ENCODE measurements at regions not wholly inside any gene's neighbourhood (a gene's known extent, or its start where the extent isn't known, plus 50 kb on each side); places are given as distances from the start of the nearest gene placed in this dataset.
A peak's percentile ranks its signal among the peaks of the same experiment; 100 is the strongest.

DNA sequence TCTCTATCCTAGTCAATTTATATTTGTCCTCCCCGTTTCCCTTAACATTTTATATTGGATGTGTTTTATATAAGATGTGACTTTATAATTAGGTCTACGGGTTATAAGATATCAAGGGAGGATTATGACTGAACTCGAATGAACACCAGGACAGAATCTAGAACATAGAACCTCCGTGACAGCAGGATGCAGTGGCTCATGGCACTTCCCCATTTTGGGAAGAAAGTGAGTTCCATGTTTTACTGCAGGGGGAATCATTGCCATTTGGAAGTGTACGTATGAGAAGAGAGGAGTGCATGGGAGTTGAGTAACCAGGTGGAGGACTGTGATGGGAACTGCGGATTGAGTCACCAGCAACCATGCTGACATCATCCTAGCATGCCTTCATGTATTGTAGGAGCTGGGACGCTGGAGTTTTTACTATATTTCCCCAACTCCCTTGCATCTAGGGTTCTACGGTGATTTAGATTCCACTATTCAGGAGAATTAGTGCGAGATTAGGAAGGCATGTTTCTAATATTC, 56.1 kb upstream of the FOXC1 start:
- no peaks in the 10 kb centered on the region; the same call in 1 of the 2 replicates for H3K27me3 Mint-ChIP-seq (ENCODE audit: insufficient read depth)
- peaks cover 25% of the 10 kb centered on the region for H3K4me1 Mint-ChIP-seq (ENCODE audit: low read depth)
- DNase-seq: no peak
- TF ChIP-seq CTCF (IDR thresholded peaks at IDR 0.05): no peak
- no peak overlapping the region for H3K27ac Mint-ChIP-seq
- no peaks in the 10 kb centered on the region for H3K9me3 Mint-ChIP-seq
- peak overlapping the region; percentile 88; the same call in 1 of the 2 replicates for H3K4me3 Mint-ChIP-seq
- H3K36me3 Mint-ChIP-seq (ENCODE audit: low read depth): no peaks in the 10 kb centered on the region; the same call in 1 of the 2 replicates

GRCh38 chr6:1554141-1554475, 55.6 kb upstream of the FOXC1 start:
- Mint-ChIP-seq H3K9me3 (no peaks in the 10 kb centered on the region), H3K4me1 (ENCODE audit: low read depth) (peaks cover 20% of the 10 kb centered on the region), H3K27ac (no peak overlapping the region; the same call in 1 of the 2 replicates), H3K36me3 (ENCODE audit: low read depth) (no peaks in the 10 kb centered on the region; the same call in 1 of the 2 replicates), H3K27me3 (ENCODE audit: insufficient read depth) (no peaks in the 10 kb centered on the region; the same call in 1 of the 2 replicates), H3K4me3 (peak overlapping the region; percentile 88; the same call in 1 of the 2 replicates)
- no peak for DNase-seq
- no peak for TF ChIP-seq CTCF (IDR thresholded peaks at IDR 0.05)

DNA sequence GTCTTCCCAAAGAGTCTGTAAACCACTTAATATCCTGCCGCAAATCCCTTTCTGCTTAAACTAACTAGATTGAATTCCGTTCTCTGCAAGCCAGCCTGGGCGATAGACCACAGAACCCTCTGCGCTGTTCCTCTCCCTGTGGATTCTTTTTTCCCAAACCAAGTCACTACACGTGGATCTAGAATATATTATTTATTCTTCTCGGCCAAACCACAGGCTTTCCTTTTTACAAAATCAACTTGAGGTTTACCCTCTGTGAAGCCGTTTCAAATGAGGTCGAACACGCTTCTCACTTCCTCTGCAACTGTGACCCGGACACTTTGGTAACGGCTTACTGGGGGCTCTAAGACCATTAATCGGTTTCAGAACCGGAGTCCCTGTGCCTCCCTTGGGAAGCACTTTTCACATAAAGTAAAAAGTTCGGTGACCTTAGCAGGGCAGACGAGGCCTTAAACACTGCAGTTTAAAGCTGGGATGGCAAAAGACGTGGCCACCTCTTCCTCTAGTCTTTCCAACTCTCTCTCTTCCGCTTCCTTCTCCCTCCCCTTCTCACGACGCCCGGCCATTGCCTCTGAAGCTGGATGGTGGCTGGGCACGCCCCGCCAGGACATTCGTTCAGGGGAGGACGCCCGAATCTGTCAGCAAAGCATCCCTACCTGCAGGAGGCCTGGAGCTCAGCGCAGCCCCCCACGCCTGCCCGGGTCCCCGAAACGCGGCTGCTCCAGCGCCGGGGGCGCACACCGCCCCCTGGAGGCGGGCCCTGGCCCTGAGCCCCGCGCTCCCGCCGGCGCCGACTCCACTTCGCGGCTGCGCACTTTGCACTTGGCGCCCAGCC, 55.0 kb upstream of the FOXC1 start:
- DNase-seq: no peak
- H3K27ac Mint-ChIP-seq: peak overlapping the region; percentile 72; the same call in 1 of the 2 replicates

GRCh38 chr6:1558388-1558787, 51.3 kb upstream of the FOXC1 start:
- Mint-ChIP-seq H3K36me3 (ENCODE audit: low read depth) (no peaks in the 10 kb centered on the region; the same call in 1 of the 2 replicates), H3K4me3 (no peak overlapping the region), H3K9me3 (no peaks in the 10 kb centered on the region), H3K27me3 (ENCODE audit: insufficient read depth) (no peaks in the 10 kb centered on the region; the same call in 1 of the 2 replicates), H3K27ac (no peak overlapping the region), H3K4me1 (ENCODE audit: low read depth) (peaks cover 14% of the 10 kb centered on the region)
- TF ChIP-seq CTCF (IDR thresholded peaks at IDR 0.05): no peak
- DNase-seq: no peak

More for the DNA sequence above, 55.0 kb upstream of the FOXC1 start:
- H3K27me3 Mint-ChIP-seq (ENCODE audit: insufficient read depth): no peaks in the 10 kb centered on the region; the same call in 1 of the 2 replicates
- peaks cover 15% of the 10 kb centered on the region for H3K4me1 Mint-ChIP-seq (ENCODE audit: low read depth)
- no peaks in the 10 kb centered on the region; the same call in 1 of the 2 replicates for H3K36me3 Mint-ChIP-seq (ENCODE audit: low read depth)
- TF ChIP-seq CTCF (IDR thresholded peaks at IDR 0.05): peak; percentile 90
- H3K9me3 Mint-ChIP-seq: no peaks in the 10 kb centered on the region
- peak overlapping the region; percentile 88 for H3K4me3 Mint-ChIP-seq
